Gastroesophageal sphincter (tissue), 3 donors: ENCODE measurements at regions not wholly inside any gene's neighbourhood (a gene's known extent, or its start where the extent isn't known, plus 50 kb on each side); places are given as distances from the start of the nearest gene placed in this dataset.

ENCODE experiments used
- CTCF ChIP-seq, 4 experiments: fragments of 200-600 bp in 2 of 4; fragments of 450-650 bp in 2 of 4; sonication (generic) in 1 of 4; IDR thresholded peaks; one replicate each; pipeline ENCODE4 v1.5.1; 2017 to 2019; ENCODE audit warnings: antibody characterized with exemption in 4 of 4, mild to moderate bottlenecking in 2 of 4, moderate library complexity in 2 of 4
- EP300 ChIP-seq: sonication (generic); formaldehyde crosslinking; IDR thresholded peaks from one replicate; pipeline ENCODE4 v1.6.1; 2017; ENCODE audit warnings: antibody characterized with exemption, mild to moderate bottlenecking
- POLR2A ChIP-seq, 2 donors: fragments of 450-650 bp; IDR thresholded peaks; one replicate each; pipeline ENCODE4 v1.6.1; 2017; ENCODE audit warnings: antibody characterized with exemption in 2 of 2, mild to moderate bottlenecking in 2 of 2, moderate library complexity in 1 of 2
- POLR2AphosphoS5 ChIP-seq: sonication (generic); formaldehyde crosslinking; IDR thresholded peaks from one replicate; pipeline ENCODE4 v1.6.1; 2017; ENCODE audit warnings: antibody characterized with exemption

GRCh38 chr2:107430596-107431266 is 396.0 kb upstream of the RGPD4 start:
- no peak for TF ChIP-seq POLR2A (IDR thresholded peaks at IDR 0.05)
- TF ChIP-seq CTCF (IDR thresholded peaks at IDR 0.05) = no peak
- no peak for TF ChIP-seq EP300
- TF ChIP-seq POLR2AphosphoS5 = no peak
